SK-N-SH treated with all-trans-retinoic acid at 6 μM for 48 hours (cell line): ENCODE measurements at regions not wholly inside any gene's neighbourhood (a gene's known extent, or its start where the extent isn't known, plus 50 kb on each side); places are given as distances from the start of the nearest gene placed in this dataset.

Experiments used
- ATAC-seq: fragments of 200-7000 bp; cut with Tn5 transposase; 3 replicates; pipeline ENCODE4 v1.9.1; 2020; ENCODE audit warnings: mild to moderate bottlenecking, moderate library complexity
- ARNTL ChIP-seq: fragments of 450-650 bp; formaldehyde crosslinking; IDR thresholded peaks from 2 replicates; pipeline ENCODE4 v1.5.0; 2020; ENCODE audit warnings: low read depth, mild to moderate bottlenecking, moderate library complexity, borderline replicate concordance
- CREB5 ChIP-seq: fragments of 250-450 bp; sonication (Bioruptor Pico); IDR thresholded peaks from 2 replicates; pipeline ENCODE4 v1.5.1; 2020; ENCODE audit warnings: low read depth, mild to moderate bottlenecking, moderate library complexity
- CSDC2 ChIP-seq: fragments of 250-450 bp; sonication (Bioruptor Pico); IDR thresholded peaks from 2 replicates; pipeline ENCODE4 v1.5.0; 2020; ENCODE audit warnings: mild to moderate bottlenecking, moderate library complexity
- CSRNP3 ChIP-seq: fragments of 250-450 bp; sonication (Bioruptor Pico); IDR thresholded peaks from 2 replicates; pipeline ENCODE4 v1.5.1; 2021; ENCODE audit warnings: mild to moderate bottlenecking, moderate library complexity
- ESRRG ChIP-seq: fragments of 250-450 bp; sonication (Bioruptor Pico); IDR thresholded peaks from 2 replicates; pipeline ENCODE4 v1.6.1; 2021; ENCODE audit warnings: mild to moderate bottlenecking
- GLIS3 ChIP-seq: fragments of 250-450 bp; sonication (Bioruptor Pico); IDR thresholded peaks from 2 replicates; pipeline ENCODE4 v1.5.0; 2020; ENCODE audit warnings: mild to moderate bottlenecking, moderate library complexity
- ISL1 ChIP-seq: fragments of 250-450 bp; sonication (Bioruptor Pico); IDR thresholded peaks from 2 replicates; pipeline ENCODE4 v2.1.2; 2022; ENCODE audit warnings: mild to moderate bottlenecking, moderate library complexity
- OSR1 ChIP-seq: fragments of 250-450 bp; sonication (Bioruptor Pico); IDR thresholded peaks from 2 replicates; pipeline ENCODE4 v1.8.0; 2022; ENCODE audit warnings: moderate library complexity, mild to moderate bottlenecking, inconsistent platforms
- POU6F1 ChIP-seq: fragments of 250-450 bp; sonication (Bioruptor Pico); IDR thresholded peaks from 2 replicates; pipeline ENCODE4 v1.8.0; 2021; ENCODE audit warnings: low read depth, mild to moderate bottlenecking, moderate library complexity, borderline replicate concordance
- PPARA ChIP-seq: fragments of 250-450 bp; sonication (Bioruptor Pico); IDR thresholded peaks from 2 replicates; pipeline ENCODE4 v1.5.0; 2020; ENCODE audit warnings: mild to moderate bottlenecking, borderline replicate concordance
- RARB ChIP-seq: fragments of 250-450 bp; sonication (Bioruptor Pico); IDR thresholded peaks from 2 replicates; pipeline ENCODE4 v1.8.0; 2021; ENCODE audit warnings: mild to moderate bottlenecking, moderate library complexity
- SNAI2 ChIP-seq: fragments of 250-450 bp; sonication (Bioruptor Pico); IDR thresholded peaks from 2 replicates; pipeline ENCODE4 v1.5.0; 2020; ENCODE audit warnings: mild to moderate bottlenecking, moderate library complexity
- TCF4 ChIP-seq: fragments of 250-450 bp; sonication (Bioruptor Pico); IDR thresholded peaks from 2 replicates; pipeline ENCODE4 v1.8.0; 2021; ENCODE audit warnings: mild to moderate bottlenecking, moderate library complexity, borderline replicate concordance
- TOX ChIP-seq: fragments of 250-450 bp; sonication (Bioruptor Pico); IDR thresholded peaks from 2 replicates; pipeline ENCODE4 v1.8.0; 2021; ENCODE audit warnings: mild to moderate bottlenecking, moderate library complexity, borderline replicate concordance
- ZC3H10 ChIP-seq: fragments of 250-450 bp; sonication (Bioruptor Pico); IDR thresholded peaks from 2 replicates; pipeline ENCODE4 v1.5.1; 2021; ENCODE audit warnings: mild to moderate bottlenecking, moderate library complexity
- ZFP3 ChIP-seq: fragments of 250-450 bp; sonication (Bioruptor Pico); IDR thresholded peaks from 2 replicates; pipeline ENCODE4 v1.5.0; 2020; ENCODE audit warnings: mild to moderate bottlenecking, moderate library complexity
- ZFP30 ChIP-seq: fragments of 450-650 bp; formaldehyde crosslinking; IDR thresholded peaks from 2 replicates; pipeline ENCODE4 v1.5.0; 2022; ENCODE audit warnings: mild to moderate bottlenecking, moderate library complexity
- ZNF565 ChIP-seq: fragments of 450-650 bp; formaldehyde crosslinking; conservative IDR thresholded peaks from 2 replicates; pipeline ENCODE4 v1.5.0; 2020; ENCODE audit warnings: low read depth, mild to moderate bottlenecking, moderate library complexity
- ZNF70 ChIP-seq: fragments of 450-650 bp; formaldehyde crosslinking; IDR thresholded peaks from 2 replicates; pipeline ENCODE4 v1.5.0; 2020; ENCODE audit warnings: mild to moderate bottlenecking, moderate library complexity
- ZNF8 ChIP-seq: fragments of 450-650 bp; formaldehyde crosslinking; IDR thresholded peaks from 2 replicates; pipeline ENCODE4 v1.5.0; 2020; ENCODE audit warnings: mild to moderate bottlenecking, moderate library complexity
- TF ChIP-seq, protein P1 (sequence below): fragments of 250-450 bp; sonication (Bioruptor Pico); IDR thresholded peaks from 2 replicates; pipeline ENCODE4 v1.5.0; 2020; ENCODE audit warnings: mild to moderate bottlenecking, moderate library complexity

- TF ChIP-seq ZNF565 (CRISPR knock-in tag) (no peak), OSR1 (no peak), ISL1 (CRISPR knock-in tag) (peak; percentile 61), ARNTL (no peak)
- TF ChIP-seq, protein P1, sequence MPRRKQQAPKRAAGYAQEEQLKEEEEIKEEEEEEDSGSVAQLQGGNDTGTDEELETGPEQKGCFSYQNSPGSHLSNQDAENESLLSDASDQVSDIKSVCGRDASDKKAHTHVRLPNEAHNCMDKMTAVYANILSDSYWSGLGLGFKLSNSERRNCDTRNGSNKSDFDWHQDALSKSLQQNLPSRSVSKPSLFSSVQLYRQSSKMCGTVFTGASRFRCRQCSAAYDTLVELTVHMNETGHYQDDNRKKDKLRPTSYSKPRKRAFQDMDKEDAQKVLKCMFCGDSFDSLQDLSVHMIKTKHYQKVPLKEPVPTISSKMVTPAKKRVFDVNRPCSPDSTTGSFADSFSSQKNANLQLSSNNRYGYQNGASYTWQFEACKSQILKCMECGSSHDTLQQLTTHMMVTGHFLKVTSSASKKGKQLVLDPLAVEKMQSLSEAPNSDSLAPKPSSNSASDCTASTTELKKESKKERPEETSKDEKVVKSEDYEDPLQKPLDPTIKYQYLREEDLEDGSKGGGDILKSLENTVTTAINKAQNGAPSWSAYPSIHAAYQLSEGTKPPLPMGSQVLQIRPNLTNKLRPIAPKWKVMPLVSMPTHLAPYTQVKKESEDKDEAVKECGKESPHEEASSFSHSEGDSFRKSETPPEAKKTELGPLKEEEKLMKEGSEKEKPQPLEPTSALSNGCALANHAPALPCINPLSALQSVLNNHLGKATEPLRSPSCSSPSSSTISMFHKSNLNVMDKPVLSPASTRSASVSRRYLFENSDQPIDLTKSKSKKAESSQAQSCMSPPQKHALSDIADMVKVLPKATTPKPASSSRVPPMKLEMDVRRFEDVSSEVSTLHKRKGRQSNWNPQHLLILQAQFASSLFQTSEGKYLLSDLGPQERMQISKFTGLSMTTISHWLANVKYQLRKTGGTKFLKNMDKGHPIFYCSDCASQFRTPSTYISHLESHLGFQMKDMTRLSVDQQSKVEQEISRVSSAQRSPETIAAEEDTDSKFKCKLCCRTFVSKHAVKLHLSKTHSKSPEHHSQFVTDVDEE (CRISPR knock-in tag): no peak
- no peak for ATAC-seq
Measured at GRCh38 chr13:89980896-89981295, 1366.6 kb upstream of the MIR17HG start.

- TF ChIP-seq ZNF8 (CRISPR knock-in tag): no peak
- no peak for TF ChIP-seq PPARA (CRISPR knock-in tag)
- TF ChIP-seq, protein P1 (CRISPR knock-in tag): no peak
- no peak for TF ChIP-seq TOX (CRISPR knock-in tag)
- no peak for TF ChIP-seq TCF4 (CRISPR knock-in tag)
- TF ChIP-seq POU6F1 (CRISPR knock-in tag): no peak
- TF ChIP-seq ARNTL: no peak
- TF ChIP-seq ZNF70 (CRISPR knock-in tag): no peak
- no peak for TF ChIP-seq RARB (CRISPR knock-in tag)
- TF ChIP-seq ZFP3 (CRISPR knock-in tag): no peak
- no peak for TF ChIP-seq ZFP30 (CRISPR knock-in tag)
- no peak for TF ChIP-seq CREB5
- TF ChIP-seq SNAI2 (CRISPR knock-in tag): no peak
- no peak for TF ChIP-seq OSR1
- no peak for TF ChIP-seq CSRNP3 (CRISPR knock-in tag)
- TF ChIP-seq ESRRG: no peak
- peak; percentile 66 for ATAC-seq
Measured at GRCh38 chr13:89982407-89983095, 1364.9 kb upstream of the MIR17HG start.

DNA sequence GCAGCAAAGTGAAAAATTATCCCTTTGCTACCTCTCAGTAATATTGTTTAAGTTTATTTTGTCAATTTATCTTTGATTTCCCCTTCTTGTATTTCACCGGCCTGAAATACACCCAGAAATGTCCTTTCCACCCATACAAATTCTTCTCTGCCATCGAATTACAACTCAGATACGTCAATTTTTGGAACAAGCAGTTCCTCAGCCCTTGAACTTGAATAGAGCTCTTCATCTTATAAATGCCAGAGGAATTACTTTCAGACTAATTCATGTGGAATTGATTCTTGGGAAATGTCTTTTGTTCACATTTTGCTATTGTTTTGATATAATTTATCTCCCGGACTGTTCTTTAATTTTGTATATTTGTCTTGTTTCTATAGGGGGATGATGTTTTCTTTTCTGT is 1359.3 kb upstream of the MIR17HG start:
- ATAC-seq: no peak
- TF ChIP-seq ARNTL (no peak), ZNF565 (CRISPR knock-in tag) (no peak), ZC3H10 (CRISPR knock-in tag) (no peak), ZNF70 (CRISPR knock-in tag) (no peak), GLIS3 (CRISPR knock-in tag) (no peak), ESRRG (no peak), CSRNP3 (CRISPR knock-in tag) (no peak), CSDC2 (CRISPR knock-in tag) (no peak), CREB5 (no peak), ZFP30 (CRISPR knock-in tag) (no peak)
- TF ChIP-seq, protein P1 (CRISPR knock-in tag): no peak
